H1 (cell line): ENCODE measurements at regions not wholly inside any gene's neighbourhood (a gene's known extent, or its start where the extent isn't known, plus 50 kb on each side); places are given as distances from the start of the nearest gene placed in this dataset.

ENCODE experiments used
- CTCF ChIA-PET: fragments of 300-600 bp; sonication (Branson Sonifier 250); formaldehyde crosslinking; loops from one replicate; lab custom pipeline; 2021; ENCODE audit not compliant: partially characterized antibody; lab: Charles Lee
- POLR2A ChIA-PET: fragments of 300-600 bp; sonication (Branson Sonifier 250); formaldehyde crosslinking; loops from one replicate; lab custom pipeline; 2021; ENCODE audit warnings: inconsistent platforms; ENCODE audit not compliant: partially characterized antibody; lab: Charles Lee
- DNase-seq, 2 experiments: peaks; one replicate each; pipeline versions ENCODE4 v3.0.0 to v3.0.0-alpha.2; 2010 to 2022; ENCODE audit warnings: low spot score in 2 of 2, low read depth in 1 of 2, mixed read lengths in 1 of 2
- FAIRE-seq: peaks from 2 replicates; lab custom pipeline; 2011; peaks lifted over from hg19 to GRCh38; lab: Jason Lieb, UNC
- H2AFZ ChIP-seq: 2 replicates; pipeline ENCODE4 v1.8.1; 2012; ENCODE audit warnings: low read length, inconsistent platforms
- H2AK5ac ChIP-seq: 2 replicates; pipeline ENCODE4 v1.6.1; 2013; ENCODE audit warnings: low read depth, low read length
- H2BK120ac ChIP-seq: replicated peaks from 2 replicates; pipeline ENCODE3; 2013; ENCODE audit warnings: low read depth, low read length, inconsistent platforms
- H2BK12ac ChIP-seq: 2 replicates; pipeline ENCODE4 v1.6.1; 2013; ENCODE audit warnings: low read depth, low read length
- H2BK15ac ChIP-seq: 2 replicates; pipeline ENCODE4 v1.6.1; 2013; ENCODE audit warnings: low read length
- H2BK20ac ChIP-seq: 2 replicates; pipeline ENCODE4 v1.6.1; 2013; ENCODE audit warnings: low read length
- H2BK5ac ChIP-seq: 2 replicates; pipeline ENCODE4 v1.6.1; 2013; ENCODE audit warnings: low read depth, low read length
- H3K14ac ChIP-seq: 2 replicates; pipeline ENCODE4 v1.6.1; 2013; ENCODE audit warnings: inconsistent platforms; ENCODE audit not compliant: insufficient read length
- H3K18ac ChIP-seq: 2 replicates; pipeline ENCODE4 v1.6.1; 2013; ENCODE audit warnings: low read length; ENCODE audit errors: extremely low read depth
- H3K23ac ChIP-seq: 2 replicates; pipeline ENCODE4 v1.6.1; 2013; ENCODE audit warnings: inconsistent platforms; ENCODE audit not compliant: insufficient read length
- H3K23me2 ChIP-seq: 2 replicates; pipeline ENCODE4 v1.6.1; 2013; ENCODE audit warnings: low read depth, low read length
- H3K27ac ChIP-seq: 2 replicates; pipeline ENCODE4 v1.6.1; 2011; ENCODE audit warnings: low read depth, low read length, inconsistent platforms
- H3K27me3 ChIP-seq, 4 experiments: replicated peaks in 1 of 4; 1 replicate in 1 of 4; 2 replicates in 3 of 4; pipeline versions ENCODE4 v1.6.1 to v1.8.1; 2011 to 2013; ENCODE audit warnings: low read length in 3 of 4, mild to moderate bottlenecking in 3 of 4, inconsistent platforms in 2 of 4, mixed read lengths in 2 of 4, moderate library complexity in 1 of 4; ENCODE audit not compliant: control insufficient read depth in 3 of 4, insufficient read depth in 3 of 4; ENCODE audit errors: extremely low read depth in 1 of 4
- H3K36me3 ChIP-seq, 4 experiments: 2 replicates each; pipeline versions ENCODE4 v1.6.1 to v1.8.1; 2011 to 2013; ENCODE audit warnings: mild to moderate bottlenecking in 4 of 4, low read length in 3 of 4, moderate library complexity in 2 of 4, control low read depth in 1 of 4, inconsistent platforms in 1 of 4; ENCODE audit not compliant: insufficient read depth in 4 of 4, control insufficient read depth in 2 of 4
- H3K4ac ChIP-seq: replicated peaks from 2 replicates; pipeline ENCODE3; 2013; ENCODE audit warnings: low read length, low read depth, mixed read lengths, inconsistent platforms; ENCODE audit not compliant: insufficient read length
- H3K4me1 ChIP-seq, 4 experiments: replicated peaks in 1 of 4; 1 replicate in 1 of 4; 2 replicates in 3 of 4; pipeline versions ENCODE4 v1.6.1 to v1.8.1; 2011 to 2013; ENCODE audit warnings: low read length in 3 of 4, inconsistent platforms in 2 of 4, mixed read lengths in 1 of 4; ENCODE audit not compliant: insufficient read depth in 4 of 4, control insufficient read depth in 3 of 4
- H3K4me2 ChIP-seq, 2 experiments: 2 replicates each; pipeline versions ENCODE4 v1.6.1 to v1.8.1; 2011 to 2013; ENCODE audit warnings: low read depth in 2 of 2, low read length in 2 of 2, control low read depth in 1 of 2, inconsistent platforms in 1 of 2, mild to moderate bottlenecking in 1 of 2; ENCODE audit not compliant: insufficient read depth in 1 of 2
- H3K4me3 ChIP-seq, 4 experiments: fragments of 200-600, 300-600 bp in 1 of 4; sonication (generic), shearing (Covaris generic), sonication (Bioruptor Twin) in 1 of 4; 2 replicates each; pipeline versions ENCODE4 v1.5.1 to v1.8.1; 2011 to 2016; ENCODE audit warnings: low read length in 4 of 4, low read depth in 3 of 4, control low read depth in 2 of 4, inconsistent platforms in 2 of 4, mild to moderate bottlenecking in 2 of 4, mixed read lengths in 1 of 4, moderate library complexity in 1 of 4; ENCODE audit not compliant: insufficient read depth in 2 of 4; ENCODE audit errors: extremely low read depth in 1 of 4
- H3K56ac ChIP-seq: replicated peaks from 2 replicates; pipeline ENCODE3; 2013; ENCODE audit warnings: low read depth, mild to moderate bottlenecking, mixed read lengths, low read length, inconsistent platforms; ENCODE audit not compliant: insufficient read length
- H3K79me1 ChIP-seq: 2 replicates; pipeline ENCODE4 v1.6.1; 2013; ENCODE audit warnings: low read depth, low read length, control low read depth
- H3K79me2 ChIP-seq, 2 experiments: 2 replicates each; pipeline versions ENCODE4 v1.6.1 to v1.8.1; 2012 to 2013; ENCODE audit warnings: low read length in 2 of 2, mild to moderate bottlenecking in 2 of 2, inconsistent platforms in 1 of 2; ENCODE audit not compliant: insufficient read depth in 2 of 2, control insufficient read depth in 1 of 2
- H3K9ac ChIP-seq, 4 experiments: replicated peaks in 1 of 4; 1 replicate in 1 of 4; 2 replicates in 3 of 4; pipeline versions ENCODE4 v1.6.1 to v1.8.1; 2011 to 2013; ENCODE audit warnings: low read depth in 3 of 4, low read length in 3 of 4, control low read depth in 2 of 4, mild to moderate bottlenecking in 2 of 4, moderate library complexity in 2 of 4, inconsistent platforms in 1 of 4; ENCODE audit errors: extremely low read depth in 1 of 4
- H3K9me3 ChIP-seq, 2 experiments: 2 replicates each; pipeline versions ENCODE4 v1.6.1 to v1.8.1; 2012 to 2013; ENCODE audit warnings: mild to moderate bottlenecking in 2 of 2, moderate library complexity in 2 of 2, control low read depth in 1 of 2, inconsistent platforms in 1 of 2, low read depth in 1 of 2, low read length in 1 of 2, mixed read lengths in 1 of 2; ENCODE audit not compliant: insufficient read depth in 2 of 2
- H4K20me1 ChIP-seq, 2 experiments: replicated peaks in 1 of 2; 2 replicates each; pipeline versions ENCODE3 to v1.8.1; 2011 to 2013; ENCODE audit warnings: inconsistent platforms in 2 of 2, low read length in 2 of 2, mild to moderate bottlenecking in 1 of 2; ENCODE audit not compliant: insufficient read depth in 2 of 2, control insufficient read depth in 1 of 2
- H4K5ac ChIP-seq: 2 replicates; pipeline ENCODE4 v1.6.1; 2013; ENCODE audit warnings: low read length, low read depth, mixed read lengths, inconsistent platforms; ENCODE audit not compliant: insufficient read length
- H4K8ac ChIP-seq: 2 replicates; pipeline ENCODE4 v1.8.0; 2013; ENCODE audit warnings: mild to moderate bottlenecking, moderate library complexity, low read length, inconsistent platforms; ENCODE audit not compliant: insufficient read depth; ENCODE audit errors: extremely low read depth
- H4K91ac ChIP-seq: replicated peaks from 2 replicates; pipeline ENCODE3; 2013; ENCODE audit warnings: low read length, mixed read lengths, inconsistent platforms; ENCODE audit not compliant: insufficient read length
- EGR1 ChIP-seq: IDR thresholded peaks from 2 replicates; pipeline ENCODE4 v1.6.1; 2011; ENCODE audit warnings: low read depth, low read length, borderline replicate concordance
- JUN ChIP-seq: IDR thresholded peaks from 2 replicates; pipeline ENCODE4 v1.6.1; 2011; ENCODE audit warnings: low read depth, mild to moderate bottlenecking, improper control_type of control experiment, low read length
- POLR2A ChIP-seq, 2 experiments: IDR thresholded peaks; 1 replicate in 1 of 2; 2 replicates in 1 of 2; pipeline ENCODE4 v1.6.1; 2011; ENCODE audit warnings: low read depth in 2 of 2, low read length in 2 of 2, mild to moderate bottlenecking in 2 of 2; ENCODE audit errors: control extremely low read depth in 1 of 2
- POU5F1 ChIP-seq: IDR thresholded peaks from 2 replicates; pipeline ENCODE4 v1.6.1; 2011; ENCODE audit warnings: low read depth, mild to moderate bottlenecking, low read length, moderate library complexity
- RBBP5 ChIP-seq: IDR thresholded peaks from 2 replicates; pipeline ENCODE4 v1.7.1; 2012; ENCODE audit warnings: low read depth, mild to moderate bottlenecking, inconsistent platforms, low read length, moderate library complexity, borderline replicate concordance
- SIN3A ChIP-seq, 2 experiments: IDR thresholded peaks in 1 of 2; conservative IDR thresholded peaks in 1 of 2; 2 replicates each; pipeline ENCODE4 v1.6.1; 2011 to 2012; ENCODE audit warnings: low read length in 2 of 2, improper control_type of control experiment in 1 of 2, low read depth in 1 of 2, mild to moderate bottlenecking in 1 of 2
- TAF7 ChIP-seq: optimal IDR thresholded peaks from 2 replicates; pipeline ENCODE3; 2011; ENCODE audit warnings: low read depth, mild to moderate bottlenecking, inconsistent platforms, low read length, moderate library complexity, borderline replicate concordance
- WGBS, 2 experiments: shearing (Covaris generic) in 1 of 2; methylation state at CpG; one replicate each; pipeline versions ENCODE4 v1.1.6 to v1.1.7; 2013 to 2015; ENCODE audit warnings: low lambda C conversion rate in 2 of 2, mixed read lengths in 2 of 2, inconsistent platforms in 1 of 2, low coverage in 1 of 2, missing lambda C conversion rate in 1 of 2; ENCODE audit not compliant: insufficient replicate concordance in 2 of 2, insufficient coverage in 1 of 2, insufficient read length in 1 of 2; ENCODE audit errors: extremely low coverage in 1 of 2, missing lambda C conversion rate in 1 of 2; 5-methylcytosine and 5-hydroxymethylcytosine counted together

DNA sequence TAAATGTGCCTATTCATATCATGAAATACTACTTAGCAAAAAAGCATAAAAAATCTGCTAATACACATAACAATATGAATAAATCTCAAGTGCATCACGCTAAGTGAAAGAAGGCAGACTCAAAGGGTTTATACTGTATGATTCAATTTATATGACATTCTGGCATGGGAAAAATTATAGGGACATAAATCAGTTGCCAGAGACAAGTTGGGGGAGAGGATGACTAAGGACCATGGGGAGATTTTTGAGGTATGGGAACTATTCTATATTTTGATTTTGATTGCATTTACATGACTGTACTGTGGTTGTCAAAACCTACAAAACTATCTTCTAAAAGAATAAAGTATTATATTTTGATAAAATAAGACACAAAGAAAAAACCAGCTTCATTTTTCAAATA lies 650.3 kb upstream of the NR5A2 start:
- no peak overlapping the region for H3K23ac ChIP-seq
- no peaks in the 10 kb centered on the region for H3K4me1 ChIP-seq
- no peak overlapping the region for H3K18ac ChIP-seq
- H3K9me3 ChIP-seq, result no peaks in the 10 kb centered on the region
- no peaks in the 10 kb centered on the region for H3K36me3 ChIP-seq
- POLR2A ChIA-PET, result no interaction called here
- H3K27ac ChIP-seq, result no peak overlapping the region
- H2BK5ac ChIP-seq, result no peak overlapping the region
- no peaks in the 10 kb centered on the region for H3K23me2 ChIP-seq
- no peak for FAIRE-seq
- H3K27me3 ChIP-seq, result no peaks in the 10 kb centered on the region
- no peak overlapping the region for H2BK120ac ChIP-seq
- DNase-seq, result no peak
- no peaks in the 10 kb centered on the region for H3K79me1 ChIP-seq
- H2BK12ac ChIP-seq, result no peak overlapping the region
- H3K9ac ChIP-seq, result no peak overlapping the region
- H2BK15ac ChIP-seq, result no peak overlapping the region
- no peak overlapping the region for H2AK5ac ChIP-seq
- H3K4me3 ChIP-seq, result no peak overlapping the region
- no peak overlapping the region for H3K14ac ChIP-seq
- H3K56ac ChIP-seq, result no peak overlapping the region
- H2BK20ac ChIP-seq, result no peak overlapping the region
- no peak for TF ChIP-seq EGR1
- TF ChIP-seq SIN3A (conservative IDR thresholded peaks at IDR 0.05 in 1 of 2, IDR thresholded peaks at IDR 0.05 in 1 of 2; ENCODE audit: low read depth in 1 of 2, low read length in 2 of 2), result no peak
- no peak for TF ChIP-seq POLR2A (IDR thresholded peaks at IDR 0.05; ENCODE audit: control extremely low read depth in 1 of 2, low read depth in 2 of 2, low read length in 2 of 2)
- TF ChIP-seq JUN, result no peak
- TF ChIP-seq TAF7, result no peak
- TF ChIP-seq RBBP5, result no peak
- TF ChIP-seq POU5F1, result no peak
- TF ChIP-seq, all 59 proteins: peak for 0
- Histone ChIP-seq H4K5ac (no peak overlapping the region), H4K8ac (no peak overlapping the region), H3K79me2 (no peaks in the 10 kb centered on the region), H3K4me2 (no peak overlapping the region), H3K4ac (no peak overlapping the region), H2AFZ (no peak overlapping the region), H4K20me1 (no peaks in the 10 kb centered on the region), H4K91ac (no peak overlapping the region)
- CTCF ChIA-PET, result no interaction called here
- WGBS, 2 experiments, result 100% methylated on average over 1 of the region's 1 CpG; no CpG with 5 or more reads in 1 of the 2 experiments
